HepG2 (cell line): ENCODE measurements at regions not wholly inside any gene's neighbourhood (a gene's known extent, or its start where the extent isn't known, plus 50 kb on each side); places are given as distances from the start of the nearest gene placed in this dataset.

Source experiments
- BORCS8-MEF2B ChIP-seq: sonication (generic); formaldehyde crosslinking; IDR thresholded peaks from 2 replicates; pipeline ENCODE4 v1.8.0; 2022; ENCODE audit warnings: mild to moderate bottlenecking, missing genetic modification reagents
- JDP2 ChIP-seq: sonication (generic); formaldehyde crosslinking; IDR thresholded peaks from 2 replicates; pipeline ENCODE4 v1.8.1; 2022; ENCODE audit warnings: missing genetic modification reagents, borderline replicate concordance

DNA sequence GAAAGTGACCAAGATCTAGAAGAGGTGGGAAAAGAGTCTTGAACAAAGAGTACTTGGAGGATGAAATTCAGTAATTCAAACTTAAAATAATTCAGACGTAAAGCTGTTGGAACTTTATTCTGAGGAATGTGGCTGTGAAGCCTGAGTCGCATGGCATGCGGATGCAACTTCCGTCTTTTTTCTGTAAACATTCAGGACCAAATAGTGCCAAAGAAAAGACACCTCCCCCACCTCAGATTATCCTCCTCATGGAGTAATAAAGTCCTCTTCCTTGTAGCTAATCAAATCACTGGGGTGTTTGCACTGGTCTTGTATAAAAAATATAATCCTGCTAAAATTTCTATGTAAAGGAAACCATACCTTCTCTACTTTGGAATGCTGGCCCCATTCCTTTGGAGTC is 790.4 kb downstream of the TSN start:
- no peak for TF ChIP-seq JDP2 (CRISPR knock-in tag)
- no peak for TF ChIP-seq BORCS8-MEF2B (CRISPR knock-in tag)
